ENCODE measurements at regions not wholly inside any gene's neighbourhood (a gene's known extent, or its start where the extent isn't known, plus 50 kb on each side); places are given as distances from the start of the nearest gene placed in this dataset.

DNA sequence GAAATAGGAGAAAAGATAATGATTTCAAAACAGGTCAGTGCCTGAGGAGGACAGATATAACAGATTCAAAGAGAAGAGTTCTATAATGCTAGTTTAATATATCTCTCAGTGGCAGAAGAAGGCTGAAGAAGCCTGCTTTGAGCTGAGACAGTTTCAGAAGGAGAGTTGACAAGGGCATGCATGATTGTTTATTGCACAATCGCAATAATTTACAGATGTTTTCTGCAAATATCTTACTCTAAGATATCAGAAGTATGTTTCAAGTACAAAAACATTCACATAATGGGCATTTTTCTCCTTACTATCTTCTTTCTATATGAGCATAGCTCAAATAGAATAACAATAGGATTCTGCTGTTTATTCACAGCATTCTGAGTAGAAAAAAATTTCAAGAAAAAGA is 557.7 kb upstream of the NRSN1 start:
- H3K4me1 ChIP-seq (ENCODE audit: control insufficient read depth, insufficient read depth, low read length): no peaks in the 10 kb centered on the region
- no peak overlapping the region for H3K27ac ChIP-seq (ENCODE audit: extremely low read depth, low read depth, low read length)
- ChIA-PET CTCF (no interaction called here), POLR2A (no interaction called here)
- no peak overlapping the region for H3K4me3 ChIP-seq (ENCODE audit: low read depth, low read length)
- H3K36me3 ChIP-seq (ENCODE audit: control insufficient read depth in 2 of 2, insufficient read depth in 1 of 2, low read length in 2 of 2): no peaks in the 10 kb centered on the region
- no peaks in the 10 kb centered on the region for H3K9me3 ChIP-seq (ENCODE audit: control insufficient read depth, insufficient read depth, low read depth, low read length)
- TF ChIP-seq ZFP41 (tag by site-specific recombination; IDR thresholded peaks at IDR 0.05; ENCODE audit: borderline replicate concordance) (no peak), ZIC2 (tag by site-specific recombination; IDR thresholded peaks at IDR 0.05) (no peak), ZNF670 (tag by site-specific recombination; IDR thresholded peaks at IDR 0.05; ENCODE audit: low read depth) (no peak), ZNF174 (tag by site-specific recombination; IDR thresholded peaks at IDR 0.05) (no peak), ZNF24 (tag by site-specific recombination; IDR thresholded peaks at IDR 0.05) (no peak), REPIN1 (tag by site-specific recombination; IDR thresholded peaks at IDR 0.05; ENCODE audit: low read depth) (no peak), ZNF626 (tag by site-specific recombination; IDR thresholded peaks at IDR 0.05) (no peak)
- TF ChIP-seq, protein P1, sequence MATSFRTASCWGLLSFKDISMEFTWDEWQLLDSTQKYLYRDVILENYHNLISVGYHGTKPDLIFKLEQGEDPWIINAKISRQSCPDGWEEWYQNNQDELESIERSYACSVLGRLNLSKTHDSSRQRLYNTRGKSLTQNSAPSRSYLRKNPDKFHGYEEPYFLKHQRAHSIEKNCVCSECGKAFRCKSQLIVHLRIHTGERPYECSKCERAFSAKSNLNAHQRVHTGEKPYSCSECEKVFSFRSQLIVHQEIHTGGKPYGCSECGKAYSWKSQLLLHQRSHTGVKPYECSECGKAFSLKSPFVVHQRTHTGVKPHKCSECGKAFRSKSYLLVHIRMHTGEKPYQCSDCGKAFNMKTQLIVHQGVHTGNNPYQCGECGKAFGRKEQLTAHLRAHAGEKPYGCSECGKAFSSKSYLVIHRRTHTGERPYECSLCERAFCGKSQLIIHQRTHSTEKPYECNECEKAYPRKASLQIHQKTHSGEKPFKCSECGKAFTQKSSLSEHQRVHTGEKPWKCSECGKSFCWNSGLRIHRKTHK (tag by site-specific recombination; IDR thresholded peaks at IDR 0.05): no peak
- TF ChIP-seq, protein P2, sequence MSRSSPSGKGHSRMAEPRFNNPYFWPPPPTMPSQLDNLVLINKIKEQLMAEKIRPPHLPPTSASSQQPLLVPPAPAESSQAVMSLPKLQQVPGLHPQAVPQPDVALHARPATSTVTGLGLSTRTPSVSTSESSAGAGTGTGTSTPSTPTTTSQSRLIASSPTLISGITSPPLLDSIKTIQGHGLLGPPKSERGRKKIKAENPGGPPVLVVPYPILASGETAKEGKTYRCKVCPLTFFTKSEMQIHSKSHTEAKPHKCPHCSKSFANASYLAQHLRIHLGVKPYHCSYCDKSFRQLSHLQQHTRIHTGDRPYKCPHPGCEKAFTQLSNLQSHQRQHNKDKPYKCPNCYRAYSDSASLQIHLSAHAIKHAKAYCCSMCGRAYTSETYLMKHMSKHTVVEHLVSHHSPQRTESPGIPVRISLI (tag by site-specific recombination; IDR thresholded peaks at IDR 0.05): no peak

DNA sequence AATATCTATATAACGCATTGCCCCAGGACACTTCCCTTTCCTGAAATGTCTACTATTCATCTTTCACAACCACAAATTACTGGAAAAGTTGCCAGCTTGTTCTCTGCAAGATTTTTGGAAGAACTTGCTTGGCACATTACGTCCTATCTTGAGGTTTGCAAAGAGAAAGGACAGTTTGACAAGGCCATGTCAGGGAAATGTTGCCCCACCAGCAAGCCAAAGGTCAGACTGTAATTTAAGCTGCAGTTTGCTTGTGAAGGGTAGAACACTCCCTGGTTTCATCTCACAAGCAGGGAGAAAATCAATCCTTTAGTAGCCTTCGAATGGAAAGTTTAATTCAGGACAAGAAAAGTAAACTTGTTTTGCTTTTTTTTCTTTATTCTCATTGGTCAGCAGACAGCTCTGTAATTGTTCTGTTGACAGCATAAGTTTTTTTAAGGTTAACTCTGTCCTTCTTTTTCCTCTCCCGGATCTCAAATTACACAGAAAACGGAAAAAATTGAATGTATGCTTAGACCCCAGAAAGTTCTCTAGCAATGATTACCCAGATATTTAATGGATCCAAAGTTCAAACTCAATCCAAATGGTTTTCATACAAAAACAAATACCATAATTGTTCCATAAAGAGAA is 541.8 kb upstream of the NRSN1 start:
- no peak for TF ChIP-seq ZNF404 (tag by site-specific recombination; IDR thresholded peaks at IDR 0.05)
- TF ChIP-seq ZSCAN23 (tag by site-specific recombination; IDR thresholded peaks at IDR 0.05): no peak
- no peak for TF ChIP-seq ZNF701 (tag by site-specific recombination; IDR thresholded peaks at IDR 0.05)
- TF ChIP-seq KLF1 (tag by site-specific recombination; IDR thresholded peaks at IDR 0.05): no peak
- TF ChIP-seq, protein P3, sequence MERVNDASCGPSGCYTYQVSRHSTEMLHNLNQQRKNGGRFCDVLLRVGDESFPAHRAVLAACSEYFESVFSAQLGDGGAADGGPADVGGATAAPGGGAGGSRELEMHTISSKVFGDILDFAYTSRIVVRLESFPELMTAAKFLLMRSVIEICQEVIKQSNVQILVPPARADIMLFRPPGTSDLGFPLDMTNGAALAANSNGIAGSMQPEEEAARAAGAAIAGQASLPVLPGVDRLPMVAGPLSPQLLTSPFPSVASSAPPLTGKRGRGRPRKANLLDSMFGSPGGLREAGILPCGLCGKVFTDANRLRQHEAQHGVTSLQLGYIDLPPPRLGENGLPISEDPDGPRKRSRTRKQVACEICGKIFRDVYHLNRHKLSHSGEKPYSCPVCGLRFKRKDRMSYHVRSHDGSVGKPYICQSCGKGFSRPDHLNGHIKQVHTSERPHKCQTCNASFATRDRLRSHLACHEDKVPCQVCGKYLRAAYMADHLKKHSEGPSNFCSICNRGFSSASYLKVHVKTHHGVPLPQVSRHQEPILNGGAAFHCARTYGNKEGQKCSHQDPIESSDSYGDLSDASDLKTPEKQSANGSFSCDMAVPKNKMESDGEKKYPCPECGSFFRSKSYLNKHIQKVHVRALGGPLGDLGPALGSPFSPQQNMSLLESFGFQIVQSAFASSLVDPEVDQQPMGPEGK (tag by site-specific recombination; IDR thresholded peaks at IDR 0.05): no peak
- TF ChIP-seq REPIN1 (tag by site-specific recombination; IDR thresholded peaks at IDR 0.05; ENCODE audit: low read depth): no peak
- TF ChIP-seq ZNF621 (tag by site-specific recombination; IDR thresholded peaks at IDR 0.05): no peak
- no peak for TF ChIP-seq ZNF514 (tag by site-specific recombination; IDR thresholded peaks at IDR 0.05)
- TF ChIP-seq SCRT2 (tag by site-specific recombination; IDR thresholded peaks at IDR 0.05): no peak
- TF ChIP-seq ZNF2 (tag by site-specific recombination; IDR thresholded peaks at IDR 0.05): no peak
- Histone ChIP-seq H3K27ac (ENCODE audit: extremely low read depth, low read depth, low read length) (no peak overlapping the region), H3K9me3 (ENCODE audit: control insufficient read depth, insufficient read depth, low read depth, low read length) (no peaks in the 10 kb centered on the region), H3K4me3 (ENCODE audit: low read depth, low read length) (no peak overlapping the region), H3K4me1 (ENCODE audit: control insufficient read depth, insufficient read depth, low read length) (no peaks in the 10 kb centered on the region), H3K36me3 (ENCODE audit: control insufficient read depth in 2 of 2, insufficient read depth in 1 of 2, low read length in 2 of 2) (no peaks in the 10 kb centered on the region)
- ChIA-PET POLR2A (no interaction called here), CTCF (no interaction called here)

DNA sequence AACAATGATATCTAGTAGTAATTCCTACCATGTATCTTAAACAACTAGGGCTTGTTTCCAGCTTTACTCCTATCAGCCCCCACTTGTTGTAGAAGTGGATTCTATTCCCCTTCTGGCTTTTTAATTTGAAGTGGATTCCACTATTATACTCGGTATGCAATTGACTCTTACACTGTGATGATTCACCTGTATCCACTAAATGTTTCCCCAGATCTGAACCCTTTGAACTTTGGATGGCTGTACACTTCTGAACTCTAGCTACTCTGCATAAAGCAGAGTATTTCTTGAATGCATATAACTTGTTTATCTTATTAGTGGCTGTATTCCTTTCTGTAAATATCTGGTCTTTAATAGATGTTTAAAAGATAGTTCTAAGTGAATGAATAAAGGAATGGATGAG is 538.4 kb upstream of the NRSN1 start:
- H3K4me3 ChIP-seq (ENCODE audit: low read depth, low read length): no peak overlapping the region
- CTCF ChIA-PET: interaction anchor here (0.6 kb wide), 1 partner anchor 21 kb away, joined by 3 read pairs; no protein-coding TSS in a partner anchor
- POLR2A ChIA-PET: no interaction called here
- H3K9me3 ChIP-seq (ENCODE audit: control insufficient read depth, insufficient read depth, low read depth, low read length): no peaks in the 10 kb centered on the region
- no peaks in the 10 kb centered on the region for H3K4me1 ChIP-seq (ENCODE audit: control insufficient read depth, insufficient read depth, low read length)
- no peaks in the 10 kb centered on the region for H3K36me3 ChIP-seq (ENCODE audit: control insufficient read depth in 2 of 2, insufficient read depth in 1 of 2, low read length in 2 of 2)
- no peak overlapping the region for H3K27ac ChIP-seq (ENCODE audit: extremely low read depth, low read depth, low read length)
- no peak for TF ChIP-seq ZNF223 (tag by site-specific recombination; IDR thresholded peaks at IDR 0.05)
